ENCODE measurements at regions not wholly inside any gene's neighbourhood (a gene's known extent, or its start where the extent isn't known, plus 50 kb on each side); places are given as distances from the start of the nearest gene placed in this dataset.
A peak's percentile ranks its signal among the peaks of the same experiment; 100 is the strongest.
"Not testable (repeated sequence)": the region's sequence is repeated elsewhere in the genome, so short reads cannot be mapped to it uniquely, and the experiment has no call there.

DNA sequence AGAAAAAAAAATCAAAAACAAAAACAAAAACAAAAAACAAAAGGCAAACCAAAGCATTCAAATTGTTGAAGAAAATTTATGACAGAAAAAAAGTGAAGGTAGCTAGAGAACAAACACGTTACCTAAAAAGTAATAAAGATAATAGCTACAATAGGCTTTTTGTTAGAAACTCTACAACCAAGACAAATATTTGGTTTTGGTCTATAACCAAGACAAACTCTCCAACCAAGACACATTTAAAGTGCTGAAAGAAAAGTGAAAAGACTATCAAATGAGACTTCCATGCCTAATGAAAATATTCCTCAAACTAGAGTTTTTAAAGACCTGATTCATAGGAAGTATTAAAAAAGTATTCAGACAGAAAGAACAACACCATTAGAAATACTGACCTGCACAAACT is 391.9 kb upstream of the NDST4 start:
- Histone ChIP-seq H3K4me3 (ENCODE audit: low read depth in 1 of 2, low read length in 2 of 2) (no peak overlapping the region), H3K27ac (ENCODE audit: low read length) (no peak overlapping the region), H3K4me1 (ENCODE audit: control insufficient read depth in 1 of 2, insufficient read depth in 2 of 2, low read length in 2 of 2) (no peaks in the 10 kb centered on the region), H3K9me3 (ENCODE audit: control insufficient read depth in 1 of 2, low read length in 2 of 2) (no peaks in the 10 kb centered on the region), H3K36me3 (ENCODE audit: control insufficient read depth in 1 of 2, insufficient read depth in 2 of 2, low read length in 2 of 2) (no peaks in the 10 kb centered on the region), H3K27me3 (ENCODE audit: low read depth, low read length) (no peaks in the 10 kb centered on the region)

DNA sequence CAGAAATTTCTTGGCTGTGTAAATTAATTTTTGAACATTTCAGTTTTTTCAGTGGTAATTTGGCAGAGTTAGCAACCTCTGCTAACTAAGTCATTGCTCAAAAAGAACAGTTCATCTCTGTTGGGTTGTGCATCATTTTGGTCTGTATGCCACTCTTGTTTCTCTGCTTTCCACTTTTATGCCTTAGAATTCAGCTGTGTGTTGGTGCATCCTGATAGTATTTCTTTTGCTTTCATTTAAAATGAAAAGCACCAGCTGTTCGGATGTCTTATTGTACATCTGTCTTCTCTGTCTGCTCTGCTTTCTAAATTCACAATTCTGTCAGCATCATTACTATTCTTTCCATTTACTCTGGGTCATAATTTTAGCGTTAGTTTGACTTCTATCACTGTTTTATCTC is 388.2 kb upstream of the NDST4 start:
- H3K4me1 ChIP-seq (ENCODE audit: control insufficient read depth in 1 of 2, insufficient read depth in 2 of 2, low read length in 2 of 2): no peaks in the 10 kb centered on the region
- H3K9me3 ChIP-seq (ENCODE audit: control insufficient read depth in 1 of 2, low read length in 2 of 2): no peaks in the 10 kb centered on the region
- no peaks in the 10 kb centered on the region for H3K36me3 ChIP-seq (ENCODE audit: control insufficient read depth in 1 of 2, insufficient read depth in 2 of 2, low read length in 2 of 2)
- H3K4me3 ChIP-seq (ENCODE audit: low read depth in 1 of 2, low read length in 2 of 2): no peak overlapping the region
- H3K27ac ChIP-seq (ENCODE audit: low read length): no peak overlapping the region
- no peaks in the 10 kb centered on the region for H3K27me3 ChIP-seq (ENCODE audit: low read depth, low read length)

DNA sequence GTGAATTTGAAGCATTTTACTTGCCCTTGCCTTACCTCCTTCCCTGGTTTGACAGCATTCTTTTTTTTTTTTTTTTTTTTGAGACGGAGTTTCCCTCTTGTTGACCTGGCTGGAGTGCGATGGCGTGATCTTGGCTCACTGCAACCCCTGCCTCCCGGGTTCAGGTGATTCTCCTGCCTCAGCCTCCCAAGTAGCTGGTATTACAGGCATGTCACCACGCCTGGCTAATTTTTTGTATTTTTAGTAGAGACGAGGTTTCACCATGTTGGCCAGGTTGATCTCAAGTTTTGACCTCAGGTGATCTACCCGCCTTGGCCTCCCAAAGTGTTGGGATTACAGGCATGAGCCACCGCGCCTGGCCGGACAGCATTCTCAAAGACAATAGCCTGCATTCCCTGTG is 380.4 kb upstream of the NDST4 start:
- H3K9me3 ChIP-seq (ENCODE audit: control insufficient read depth in 1 of 2, low read length in 2 of 2): peaks cover 0 to 13% of the 10 kb centered on the region in 2 donors
- not testable (repeated sequence) for H3K36me3 ChIP-seq (ENCODE audit: control insufficient read depth in 1 of 2, insufficient read depth in 2 of 2, low read length in 2 of 2); H3K4me1 ChIP-seq (ENCODE audit: control insufficient read depth in 1 of 2, insufficient read depth in 2 of 2, low read length in 2 of 2); H3K4me3 ChIP-seq (ENCODE audit: low read depth in 1 of 2, low read length in 2 of 2); H3K27me3 ChIP-seq (ENCODE audit: low read depth, low read length); H3K27ac ChIP-seq (ENCODE audit: low read length)

DNA sequence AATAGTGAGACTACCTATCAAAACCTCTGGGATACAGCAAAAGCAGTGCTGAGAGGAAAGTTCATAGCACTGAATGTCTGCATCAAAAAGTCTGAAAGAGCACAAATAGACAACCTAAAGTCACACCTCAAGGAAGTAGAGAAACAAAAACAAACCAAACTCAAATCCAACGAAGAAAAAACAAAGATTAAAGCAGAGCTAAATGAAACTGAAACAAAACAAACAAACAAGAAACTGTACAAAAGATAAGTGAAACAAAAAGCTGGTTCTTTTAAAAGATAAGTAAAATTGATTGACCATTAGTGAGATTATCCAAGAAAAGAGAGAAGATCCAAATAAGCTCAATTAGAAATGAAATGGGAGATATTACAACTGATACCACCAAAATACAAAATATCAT is 378.3 kb upstream of the NDST4 start:
- Histone ChIP-seq H3K4me3 (ENCODE audit: low read depth in 1 of 2, low read length in 2 of 2) (no peak overlapping the region), H3K36me3 (ENCODE audit: control insufficient read depth in 1 of 2, insufficient read depth in 2 of 2, low read length in 2 of 2) (no peaks in the 10 kb centered on the region), H3K9me3 (ENCODE audit: control insufficient read depth in 1 of 2, low read length in 2 of 2) (peaks cover 0 to 13% of the 10 kb centered on the region in 2 donors), H3K27ac (ENCODE audit: low read length) (no peak overlapping the region), H3K27me3 (ENCODE audit: low read depth, low read length) (no peaks in the 10 kb centered on the region), H3K4me1 (ENCODE audit: control insufficient read depth in 1 of 2, insufficient read depth in 2 of 2, low read length in 2 of 2) (no peaks in the 10 kb centered on the region)

DNA sequence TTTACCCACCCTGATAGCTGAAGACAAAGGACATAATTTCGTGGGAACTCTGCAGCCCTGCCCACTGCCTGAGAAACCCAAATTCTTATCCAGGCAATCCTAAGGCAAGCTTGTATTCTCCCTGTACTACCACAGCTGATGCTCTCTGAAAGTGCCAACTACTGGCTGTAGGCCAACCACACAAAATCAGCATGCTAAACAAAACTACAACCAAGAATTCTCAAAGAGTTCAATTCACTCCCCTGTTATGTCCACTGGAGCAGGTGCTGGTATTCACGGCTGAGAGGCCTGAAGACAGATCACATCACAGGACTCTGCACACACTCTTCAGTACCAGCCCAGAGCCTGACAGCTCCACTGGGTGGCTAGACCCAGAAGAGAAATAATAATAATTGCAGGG is 375.9 kb upstream of the NDST4 start:
- no peak overlapping the region for H3K27ac ChIP-seq (ENCODE audit: low read length)
- H3K9me3 ChIP-seq (ENCODE audit: control insufficient read depth in 1 of 2, low read length in 2 of 2): peaks cover 0 to 4% of the 10 kb centered on the region in 2 donors
- no peaks in the 10 kb centered on the region for H3K4me1 ChIP-seq (ENCODE audit: control insufficient read depth in 1 of 2, insufficient read depth in 2 of 2, low read length in 2 of 2)
- no peak overlapping the region for H3K4me3 ChIP-seq (ENCODE audit: low read depth in 1 of 2, low read length in 2 of 2)
- no peaks in the 10 kb centered on the region for H3K27me3 ChIP-seq (ENCODE audit: low read depth, low read length)
- no peaks in the 10 kb centered on the region for H3K36me3 ChIP-seq (ENCODE audit: control insufficient read depth in 1 of 2, insufficient read depth in 2 of 2, low read length in 2 of 2)

DNA sequence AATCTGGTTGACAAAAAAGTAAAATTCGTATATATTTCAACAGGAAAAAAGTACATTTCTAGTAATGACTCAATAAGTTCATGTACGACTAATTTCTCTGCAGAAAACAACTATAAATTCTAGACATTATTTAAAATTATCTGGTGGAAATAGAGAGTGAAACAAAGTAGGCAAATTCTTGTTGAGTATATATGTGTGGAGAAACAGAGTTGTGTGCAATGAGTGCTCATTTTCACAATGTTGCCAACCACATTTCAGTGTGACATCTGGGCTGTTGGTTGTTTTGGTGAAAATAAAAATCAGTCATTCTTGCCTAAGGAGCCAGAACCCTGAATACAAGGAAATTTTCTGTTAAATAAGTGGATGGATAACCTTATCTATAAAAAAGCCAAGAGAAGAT is 372.0 kb upstream of the NDST4 start:
- Histone ChIP-seq H3K4me1 (ENCODE audit: control insufficient read depth in 1 of 2, insufficient read depth in 2 of 2, low read length in 2 of 2) (no peaks in the 10 kb centered on the region), H3K27me3 (ENCODE audit: low read depth, low read length) (no peaks in the 10 kb centered on the region), H3K4me3 (ENCODE audit: low read depth in 1 of 2, low read length in 2 of 2) (no peak overlapping the region), H3K27ac (ENCODE audit: low read length) (no peak overlapping the region), H3K36me3 (ENCODE audit: control insufficient read depth in 1 of 2, insufficient read depth in 2 of 2, low read length in 2 of 2) (no peaks in the 10 kb centered on the region), H3K9me3 (ENCODE audit: control insufficient read depth in 1 of 2, low read length in 2 of 2) (no peaks in the 10 kb centered on the region)

DNA sequence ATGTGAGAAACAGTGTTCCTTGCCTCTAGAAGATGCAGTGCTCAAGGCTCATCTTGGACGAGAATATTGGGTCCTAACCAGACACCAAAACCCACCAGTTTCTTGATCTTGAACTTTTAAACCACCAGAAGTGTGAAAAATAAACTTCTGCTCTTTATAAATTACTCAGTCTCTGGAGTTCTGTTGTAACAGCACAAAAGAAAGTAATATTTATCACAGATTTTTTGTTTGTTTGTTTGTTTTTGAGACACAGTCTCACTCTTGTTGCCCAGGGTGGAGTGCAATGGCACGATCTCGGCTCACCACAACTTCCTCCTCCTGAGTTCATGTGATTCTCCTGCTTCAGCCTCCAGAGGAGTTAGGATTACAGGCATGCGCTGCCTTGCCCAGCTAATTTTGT is 371.1 kb upstream of the NDST4 start:
- Histone ChIP-seq H3K27ac (ENCODE audit: low read length) (no peak overlapping the region), H3K27me3 (ENCODE audit: low read depth, low read length) (no peaks in the 10 kb centered on the region), H3K9me3 (ENCODE audit: control insufficient read depth in 1 of 2, low read length in 2 of 2) (no peaks in the 10 kb centered on the region), H3K4me3 (ENCODE audit: low read depth in 1 of 2, low read length in 2 of 2) (no peak overlapping the region), H3K36me3 (ENCODE audit: control insufficient read depth in 1 of 2, insufficient read depth in 2 of 2, low read length in 2 of 2) (no peaks in the 10 kb centered on the region), H3K4me1 (ENCODE audit: control insufficient read depth in 1 of 2, insufficient read depth in 2 of 2, low read length in 2 of 2) (no peaks in the 10 kb centered on the region)

DNA sequence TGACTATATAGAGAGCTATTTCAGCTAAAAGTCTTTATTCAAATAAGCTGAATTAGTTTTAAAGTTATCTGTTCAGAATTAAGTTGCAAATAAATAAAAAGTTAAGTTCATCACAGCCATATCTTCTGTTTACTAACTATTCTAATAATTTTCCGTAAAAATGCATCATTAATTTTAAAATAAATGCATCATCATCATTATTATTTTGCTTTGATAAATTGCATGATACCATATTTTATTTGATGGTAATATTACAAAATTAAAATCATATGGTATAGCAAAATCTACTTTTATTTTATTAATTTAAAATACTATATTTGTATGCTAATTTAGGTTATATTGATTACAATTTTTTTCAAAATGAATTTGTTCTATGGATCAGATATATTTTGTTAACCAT is 357.3 kb upstream of the NDST4 start:
- no peaks in the 10 kb centered on the region for H3K36me3 ChIP-seq (ENCODE audit: control insufficient read depth in 1 of 2, insufficient read depth in 2 of 2, low read length in 2 of 2)
- no peaks in the 10 kb centered on the region for H3K9me3 ChIP-seq (ENCODE audit: control insufficient read depth in 1 of 2, low read length in 2 of 2)
- H3K27me3 ChIP-seq (ENCODE audit: low read depth, low read length): no peaks in the 10 kb centered on the region

DNA sequence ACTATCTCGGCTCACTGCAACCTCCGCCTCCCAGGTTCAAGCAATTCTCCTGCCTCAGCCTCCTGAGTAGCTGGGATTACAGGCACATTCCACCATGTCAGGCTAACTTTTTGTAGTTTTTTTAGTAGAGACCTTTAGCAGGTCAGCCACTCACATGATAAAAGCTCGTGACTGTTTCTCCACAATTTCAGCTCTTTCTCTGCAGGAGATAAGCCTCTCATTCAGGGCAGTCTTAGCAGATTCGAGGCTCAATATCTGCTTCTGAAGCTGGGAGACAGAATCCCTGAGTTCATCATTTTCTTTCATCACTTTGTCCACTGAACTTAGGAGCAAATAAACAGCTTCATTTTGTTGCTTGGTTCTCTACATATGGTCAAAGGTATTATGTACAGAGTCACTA is 345.9 kb upstream of the NDST4 start:
- not testable (repeated sequence) for H3K36me3 ChIP-seq (ENCODE audit: control insufficient read depth in 1 of 2, insufficient read depth in 2 of 2, low read length in 2 of 2); H3K4me3 ChIP-seq (ENCODE audit: low read depth in 1 of 2, low read length in 2 of 2); H3K27me3 ChIP-seq (ENCODE audit: low read depth, low read length); H3K4me1 ChIP-seq (ENCODE audit: control insufficient read depth in 1 of 2, insufficient read depth in 2 of 2, low read length in 2 of 2); H3K27ac ChIP-seq (ENCODE audit: low read length); H3K9me3 ChIP-seq (ENCODE audit: control insufficient read depth in 1 of 2, low read length in 2 of 2)

More for the DNA sequence above, 357.3 kb upstream of the NDST4 start:
- Histone ChIP-seq H3K4me1 (ENCODE audit: control insufficient read depth in 1 of 2, insufficient read depth in 2 of 2, low read length in 2 of 2) (no peaks in the 10 kb centered on the region), H3K4me3 (ENCODE audit: low read depth in 1 of 2, low read length in 2 of 2) (no peak overlapping the region), H3K27ac (ENCODE audit: low read length) (no peak overlapping the region)

DNA sequence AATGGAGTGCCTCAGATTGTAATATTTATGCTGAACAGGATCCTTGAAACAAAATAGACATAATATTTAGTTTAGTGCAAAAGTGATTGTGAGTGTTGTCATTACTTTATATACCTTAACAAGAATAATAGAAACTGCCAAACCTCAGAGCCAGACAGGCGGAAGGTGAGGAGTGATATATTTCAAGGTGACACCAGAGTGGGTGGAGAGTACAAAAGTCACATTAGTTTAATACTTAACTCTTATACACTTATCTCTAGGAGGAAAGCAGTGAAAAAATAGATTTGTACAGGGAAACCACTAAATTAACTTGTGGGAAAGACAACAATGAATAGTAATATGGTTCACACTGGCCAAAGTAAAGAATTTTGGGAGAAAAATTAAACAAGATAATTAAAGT is 342.8 kb upstream of the NDST4 start:
- no peak overlapping the region for H3K4me3 ChIP-seq (ENCODE audit: low read depth in 1 of 2, low read length in 2 of 2)
- no peaks in the 10 kb centered on the region for H3K27me3 ChIP-seq (ENCODE audit: low read depth, low read length)
- no peak overlapping the region for H3K27ac ChIP-seq (ENCODE audit: low read length)
- no peaks in the 10 kb centered on the region for H3K4me1 ChIP-seq (ENCODE audit: control insufficient read depth in 1 of 2, insufficient read depth in 2 of 2, low read length in 2 of 2)
- no peaks in the 10 kb centered on the region for H3K36me3 ChIP-seq (ENCODE audit: control insufficient read depth in 1 of 2, insufficient read depth in 2 of 2, low read length in 2 of 2)
- H3K9me3 ChIP-seq (ENCODE audit: control insufficient read depth in 1 of 2, low read length in 2 of 2): no peaks in the 10 kb centered on the region

DNA sequence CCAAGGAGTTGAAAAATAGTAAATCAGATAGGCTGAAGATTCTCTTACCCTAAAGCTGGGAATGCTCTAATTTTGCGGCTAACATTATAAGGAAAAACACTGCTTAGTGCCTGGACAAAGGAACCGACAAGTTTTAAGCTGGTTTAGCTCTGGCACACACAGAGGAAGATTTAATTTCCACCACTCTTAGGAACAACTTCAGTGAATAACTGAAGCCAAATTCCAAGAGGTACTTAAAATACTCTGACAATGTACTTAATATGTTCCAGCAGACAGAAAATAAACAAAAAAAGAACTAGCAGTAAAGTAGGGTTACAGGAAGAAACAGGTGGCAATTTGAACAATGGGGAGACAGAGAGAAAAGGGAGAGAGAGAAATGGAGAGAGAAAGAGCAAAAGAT is 340.8 kb upstream of the NDST4 start:
- Histone ChIP-seq H3K9me3 (ENCODE audit: control insufficient read depth in 1 of 2, low read length in 2 of 2) (no peaks in the 10 kb centered on the region), H3K4me3 (ENCODE audit: low read depth in 1 of 2, low read length in 2 of 2) (no peak overlapping the region), H3K27ac (ENCODE audit: low read length) (peak overlapping the region; percentile 34), H3K27me3 (ENCODE audit: low read depth, low read length) (no peaks in the 10 kb centered on the region), H3K4me1 (ENCODE audit: control insufficient read depth in 1 of 2, insufficient read depth in 2 of 2, low read length in 2 of 2) (no peaks in the 10 kb centered on the region), H3K36me3 (ENCODE audit: control insufficient read depth in 1 of 2, insufficient read depth in 2 of 2, low read length in 2 of 2) (no peaks in the 10 kb centered on the region)

DNA sequence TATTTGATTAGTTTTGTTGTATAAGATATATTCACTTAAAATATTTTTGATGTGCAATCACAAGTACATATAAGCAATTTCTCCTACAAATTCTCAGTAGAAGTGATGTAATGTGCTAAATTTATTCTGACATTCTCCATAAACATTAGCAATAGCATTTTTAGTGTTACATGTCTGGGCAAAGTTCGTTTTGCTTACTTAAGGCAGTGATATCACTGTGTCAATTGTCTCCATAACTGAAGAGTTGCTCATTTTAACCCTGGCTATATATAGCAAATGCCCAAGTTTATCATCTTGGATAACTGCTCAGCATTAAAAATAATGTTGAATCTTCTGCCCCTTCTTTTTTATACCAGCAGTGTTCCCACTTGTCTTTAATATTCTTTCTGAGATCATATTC is 340.0 kb upstream of the NDST4 start:
- Histone ChIP-seq H3K27me3 (ENCODE audit: low read depth, low read length) (no peaks in the 10 kb centered on the region), H3K4me3 (ENCODE audit: low read depth in 1 of 2, low read length in 2 of 2) (no peak overlapping the region), H3K9me3 (ENCODE audit: control insufficient read depth in 1 of 2, low read length in 2 of 2) (no peaks in the 10 kb centered on the region), H3K4me1 (ENCODE audit: control insufficient read depth in 1 of 2, insufficient read depth in 2 of 2, low read length in 2 of 2) (no peaks in the 10 kb centered on the region), H3K27ac (ENCODE audit: low read length) (peak overlapping the region; percentile 34), H3K36me3 (ENCODE audit: control insufficient read depth in 1 of 2, insufficient read depth in 2 of 2, low read length in 2 of 2) (no peaks in the 10 kb centered on the region)
